Heart left ventricle (tissue), 13 donors: ENCODE measurements at regions not wholly inside any gene's neighbourhood (a gene's known extent, or its start where the extent isn't known, plus 50 kb on each side); places are given as distances from the start of the nearest gene placed in this dataset.

Experiments
- POLR2A ChIP-seq, 2 donors: fragments of 450-650 bp; IDR thresholded peaks; one replicate each; pipeline ENCODE4 v1.6.1; 2017; ENCODE audit warnings: antibody characterized with exemption in 2 of 2, mild to moderate bottlenecking in 2 of 2, moderate library complexity in 2 of 2
- TF ChIP-seq, protein P1 (sequence below), 12 donors: fragments of 200-600 bp; sonication (generic) in 4 of 12; IDR thresholded peaks; one replicate each; pipeline versions ENCODE4 v1.5.0 to v1.8.0; 2018 to 2022; ENCODE audit warnings: antibody characterized with exemption in 12 of 12, mild to moderate bottlenecking in 5 of 12
- donor health status: ischemic (EF 13 %, LVEDD 7.1; RV severe dilation, severe dysfunction).
- donor health status: DM: no; HTN: yes; CAD: no.
- donor health status: DM: no; HTN: no; CAD: no.
- donor health status: ischemic (EF 25% LVEDD 6.9; RV normal size, moderate dysfunction).
- donor health status: ischemic (EF 25% LVEDD 5.7; RV mildly dilated, moderate dysfunction).
- donor health status: ischemic (EF 35%, LVEDD 5.7; RV mildly dilated, moderate dysfunction).
- donor health status: nonischemic (EF 11% LVEDD 7.7; RV severe dilation, severe dysfunction).
- donor health status: DM: yes; HTN: yes; CAD: no.
- donor health status: PGD.
- donor health status: ischemic (EF 29% LVEDD 5.4; RV normal size, mild dysfunction).
- donor health status: nonischemic (EF 23%, LVEDD 6.1; RV moderate dilation, normal function).

DNA sequence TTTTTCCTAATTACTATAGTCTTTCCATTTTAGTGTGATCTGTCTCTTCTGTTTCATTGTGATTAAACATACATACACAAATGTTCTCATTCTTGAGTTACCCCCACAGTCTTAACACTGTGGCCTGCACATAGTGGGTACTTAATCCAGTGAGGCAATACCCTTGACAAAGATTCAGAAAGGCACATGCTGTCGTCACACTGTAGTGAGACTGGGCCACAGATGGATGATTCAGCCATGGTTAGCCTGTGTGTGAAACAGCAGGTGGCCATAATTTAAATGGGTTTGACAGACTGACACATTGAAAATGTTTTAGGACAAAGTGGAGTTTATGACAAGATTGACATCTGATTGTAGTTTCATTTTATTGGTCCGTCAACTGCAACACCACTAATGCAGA is 313.1 kb downstream of the C11orf87 start:
- TF ChIP-seq, protein P1, sequence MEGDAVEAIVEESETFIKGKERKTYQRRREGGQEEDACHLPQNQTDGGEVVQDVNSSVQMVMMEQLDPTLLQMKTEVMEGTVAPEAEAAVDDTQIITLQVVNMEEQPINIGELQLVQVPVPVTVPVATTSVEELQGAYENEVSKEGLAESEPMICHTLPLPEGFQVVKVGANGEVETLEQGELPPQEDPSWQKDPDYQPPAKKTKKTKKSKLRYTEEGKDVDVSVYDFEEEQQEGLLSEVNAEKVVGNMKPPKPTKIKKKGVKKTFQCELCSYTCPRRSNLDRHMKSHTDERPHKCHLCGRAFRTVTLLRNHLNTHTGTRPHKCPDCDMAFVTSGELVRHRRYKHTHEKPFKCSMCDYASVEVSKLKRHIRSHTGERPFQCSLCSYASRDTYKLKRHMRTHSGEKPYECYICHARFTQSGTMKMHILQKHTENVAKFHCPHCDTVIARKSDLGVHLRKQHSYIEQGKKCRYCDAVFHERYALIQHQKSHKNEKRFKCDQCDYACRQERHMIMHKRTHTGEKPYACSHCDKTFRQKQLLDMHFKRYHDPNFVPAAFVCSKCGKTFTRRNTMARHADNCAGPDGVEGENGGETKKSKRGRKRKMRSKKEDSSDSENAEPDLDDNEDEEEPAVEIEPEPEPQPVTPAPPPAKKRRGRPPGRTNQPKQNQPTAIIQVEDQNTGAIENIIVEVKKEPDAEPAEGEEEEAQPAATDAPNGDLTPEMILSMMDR (IDR thresholded peaks at IDR 0.05) = no peak
- no peak for TF ChIP-seq POLR2A (IDR thresholded peaks at IDR 0.05)
